ENCODE measurements at regions not wholly inside any gene's neighbourhood (a gene's known extent, or its start where the extent isn't known, plus 50 kb on each side); places are given as distances from the start of the nearest gene placed in this dataset.
"Not testable (repeated sequence)": the region's sequence is repeated elsewhere in the genome, so short reads cannot be mapped to it uniquely, and the experiment has no call there.

- DNase-seq = not testable (repeated sequence)
These were observed 58.6 kb upstream of the CSNK1E start for GRCh38 chr22:38375784-38376183.

GRCh38 chr22:38375005-38375404 is 57.8 kb upstream of the CSNK1E start:
- not testable (repeated sequence) for DNase-seq

GRCh38 chr22:38374433-38374831 is 57.2 kb upstream of the CSNK1E start:
- DNase-seq = not testable (repeated sequence)

GRCh38 chr22:38373783-38374432 is 56.7 kb upstream of the CSNK1E start:
- peak; percentile 34 to 53 for DNase-seq

- DNase-seq = not testable (repeated sequence)
These were observed 55.4 kb upstream of the CSNK1E start for GRCh38 chr22:38372665-38373064.

- DNase-seq = not testable (repeated sequence)
These were observed 53.3 kb upstream of the CSNK1E start for GRCh38 chr22:38370490-38370889.

- not testable (repeated sequence) for DNase-seq
These were observed 51.9 kb upstream of the CSNK1E start for GRCh38 chr22:38369132-38369531.

All from CD4-positive, alpha-beta T cell treated with Interferon alpha-2 for 1 hour (primary cell).